HCT116 (cell line): ENCODE measurements at regions not wholly inside any gene's neighbourhood (a gene's known extent, or its start where the extent isn't known, plus 50 kb on each side); places are given as distances from the start of the nearest gene placed in this dataset.

Source experiments
- ATAC-seq: fragments of 200-7000 bp; cut with Tn5 transposase; 2 replicates; pipeline ENCODE4 v1.9.1; 2020; ENCODE audit warnings: mild to moderate bottlenecking, moderate library complexity
- BruUV-seq: library from RNA; stranded (reverse); fragments of 400-500 nt; replicated peaks from 2 replicates; lab custom pipeline; 2021; lab: Mats Ljungman, UMichigan
- CTCF ChIA-PET: fragments of 300-600 bp; sonication (Branson Sonifier 250); formaldehyde crosslinking; loops from one replicate; lab custom pipeline; 2021; ENCODE audit warnings: antibody characterized with exemption; lab: Charles Lee
- POLR2A ChIA-PET: fragments of 300-600, 350-600 bp; sonication (Branson Sonifier 250); formaldehyde crosslinking; loops from one replicate; lab custom pipeline; 2021; ENCODE audit warnings: antibody characterized with exemption; lab: Charles Lee
- RAD21 ChIA-PET, 2 experiments: fragments of 300-600 bp; sonication (Branson Sonifier 250); formaldehyde crosslinking; loops; one replicate each; lab custom pipeline; 2023; ENCODE audit warnings: low total read pairs in 2 of 2; ENCODE audit not compliant: uncharacterized antibody in 2 of 2, unreplicated experiment in 2 of 2, low non-redundant PET in 1 of 2; lab: Charles Lee
- DNase-seq: peaks from one replicate; pipeline ENCODE4 v3.0.0-alpha.2; 2010; ENCODE audit warnings: low read depth, low spot score
- H2AFZ ChIP-seq: fragments of 200-600 bp; shearing (Covaris generic), sonication (generic); 2 replicates; pipeline ENCODE4 v1.6.1; 2017; ENCODE audit warnings: low read depth, mixed run types, mixed read lengths, antibody characterized with exemption, low read length; ENCODE audit not compliant: poor library complexity, severe bottlenecking
- H3K27ac ChIP-seq: 2 replicates; pipeline ENCODE4 v1.5.1; 2012; ENCODE audit warnings: low read depth, low read length
- H3K27me3 ChIP-seq: fragments of 200-600 bp; sonication (generic); 2 replicates; pipeline ENCODE4 v1.6.1; 2016; ENCODE audit warnings: mixed run types, low read length, mixed read lengths; ENCODE audit not compliant: insufficient read depth
- H3K36me3 ChIP-seq, 2 experiments: fragments of 200-500 bp in 1 of 2; fragments of 200-600 bp in 1 of 2; sonication (Bioruptor generic) in 1 of 2; sonication (generic) in 1 of 2; 2 replicates each; pipeline versions ENCODE4 v1.5.1 to v1.6.1; 2014 to 2016; ENCODE audit warnings: low read length in 2 of 2, inconsistent platforms in 1 of 2, mixed read lengths in 1 of 2, mixed run types in 1 of 2; ENCODE audit not compliant: insufficient read depth in 2 of 2, control insufficient read depth in 1 of 2
- H3K4me1 ChIP-seq, 2 experiments: fragments of 200-600 bp in 1 of 2; sonication (generic) in 1 of 2; 2 replicates each; pipeline versions ENCODE4 v1.5.1 to v1.6.1; 2012 to 2017; ENCODE audit warnings: low read length in 2 of 2, inconsistent platforms in 1 of 2, mild to moderate bottlenecking in 1 of 2, mixed read lengths in 1 of 2, mixed run types in 1 of 2, moderate library complexity in 1 of 2; ENCODE audit not compliant: insufficient read depth in 2 of 2, control insufficient read depth in 1 of 2
- H3K4me2 ChIP-seq: fragments of 200-600 bp; sonication (generic); 2 replicates; pipeline ENCODE4 v1.6.1; 2017; ENCODE audit warnings: mixed run types, low read length, mixed read lengths
- H3K4me3 ChIP-seq, 2 experiments: fragments of 200-600 bp in 1 of 2; sonication (generic) in 1 of 2; replicated peaks in 1 of 2; 2 replicates each; pipeline ENCODE4 v1.5.1; 2011 to 2016; ENCODE audit warnings: low read length in 2 of 2, control low read depth in 1 of 2, low read depth in 1 of 2, mild to moderate bottlenecking in 1 of 2, mixed read lengths in 1 of 2, mixed run types in 1 of 2
- H3K79me2 ChIP-seq: fragments of 200-600 bp; sonication (generic); 2 replicates; pipeline ENCODE4 v1.6.1; 2017; ENCODE audit warnings: mild to moderate bottlenecking, mixed run types, low read length, moderate library complexity, mixed read lengths; ENCODE audit not compliant: insufficient read depth
- H3K9ac ChIP-seq: fragments of 200-600 bp; sonication (generic); 2 replicates; pipeline ENCODE4 v1.6.1; 2016; ENCODE audit warnings: low read length, mixed read lengths
- H3K9me2 ChIP-seq: fragments of 200-600 bp; sonication (generic), shearing (Covaris generic); 2 replicates; pipeline ENCODE4 v1.6.1; 2017; ENCODE audit warnings: mixed run types, mild to moderate bottlenecking, moderate library complexity; ENCODE audit not compliant: insufficient read depth
- H3K9me3 ChIP-seq, 2 experiments: fragments of 200-500 bp in 1 of 2; fragments of 200-600 bp in 1 of 2; sonication (Bioruptor generic) in 1 of 2; sonication (generic) in 1 of 2; 2 replicates each; pipeline ENCODE4 v1.6.1; 2014 to 2017; ENCODE audit warnings: low read length in 2 of 2, mixed read lengths in 2 of 2, inconsistent platforms in 1 of 2, low read depth in 1 of 2, mild to moderate bottlenecking in 1 of 2, mixed run types in 1 of 2, moderate library complexity in 1 of 2; ENCODE audit not compliant: control insufficient read depth in 1 of 2, insufficient read depth in 1 of 2
- H4K20me1 ChIP-seq: fragments of 200-600 bp; sonication (generic), shearing (Covaris generic); 2 replicates; pipeline ENCODE4 v1.6.1; 2017; ENCODE audit warnings: mixed run types, mild to moderate bottlenecking, moderate library complexity; ENCODE audit not compliant: insufficient read depth
- CBX3 ChIP-seq: IDR thresholded peaks from 2 replicates; pipeline ENCODE4 v1.6.1; 2012; ENCODE audit warnings: low read depth
- EZH2 ChIP-seq: fragments of 200-600 bp; sonication (generic); IDR thresholded peaks from 2 replicates; pipeline ENCODE4 v1.6.1; 2017; ENCODE audit warnings: antibody characterized with exemption, mixed run types
- FOSL1 ChIP-seq: IDR thresholded peaks from 2 replicates; pipeline ENCODE4 v1.6.1; 2012; ENCODE audit warnings: low read depth
- JUND ChIP-seq: IDR thresholded peaks from 2 replicates; pipeline ENCODE4 v1.6.1; 2012
- MAX ChIP-seq: IDR thresholded peaks from 2 replicates; pipeline ENCODE4 v1.6.1; 2012
- POLR2A ChIP-seq: IDR thresholded peaks from 2 replicates; pipeline ENCODE4 v1.7.0; 2011; ENCODE audit warnings: borderline replicate concordance; ENCODE audit not compliant: insufficient read depth, insufficient read length; ENCODE audit errors: extremely low read depth
- POLR2AphosphoS5 ChIP-seq: IDR thresholded peaks from 2 replicates; pipeline ENCODE4 v1.6.1; 2011; ENCODE audit warnings: mild to moderate bottlenecking, low read depth, low read length, moderate library complexity
- REST ChIP-seq: IDR thresholded peaks from 2 replicates; pipeline ENCODE4 v1.6.1; 2012; ENCODE audit warnings: low read depth
- SIN3A ChIP-seq: IDR thresholded peaks from 2 replicates; pipeline ENCODE4 v1.6.1; 2012; ENCODE audit warnings: low read depth
- SP1 ChIP-seq: IDR thresholded peaks from 2 replicates; pipeline ENCODE4 v1.6.1; 2012; ENCODE audit warnings: low read depth
- SRF ChIP-seq: IDR thresholded peaks from 2 replicates; pipeline ENCODE4 v1.6.1; 2012; ENCODE audit warnings: low read depth
- TCF7L2 ChIP-seq: IDR thresholded peaks from 2 replicates; pipeline ENCODE4 v1.7.0; 2011; ENCODE audit warnings: borderline replicate concordance, inconsistent platforms; ENCODE audit not compliant: insufficient read depth, insufficient read length; ENCODE audit errors: extremely low read depth
- YY1 ChIP-seq: IDR thresholded peaks from 2 replicates; pipeline ENCODE4 v1.6.1; 2011; ENCODE audit warnings: low read length, low read depth, moderate library complexity, mild to moderate bottlenecking; ENCODE audit not compliant: insufficient replicate concordance; ENCODE audit errors: extremely low read depth
- ZBTB33 ChIP-seq: IDR thresholded peaks from 2 replicates; pipeline ENCODE4 v1.6.1; 2011; ENCODE audit warnings: mild to moderate bottlenecking, low read length, moderate library complexity; ENCODE audit not compliant: insufficient replicate concordance; ENCODE audit errors: extremely low read depth
- ZFX ChIP-seq: fragments of 450-650 bp; IDR thresholded peaks from 2 replicates; pipeline ENCODE4 v1.6.1; 2017
- intact Hi-C: fragments of 100-400 bp; cut with micrococcal nuclease; formaldehyde crosslinking; loops from 2 replicates; pipeline ENCODE4 v1.10.0; 2022
- TF ChIP-seq, protein P1 (sequence below): IDR thresholded peaks from 2 replicates; pipeline ENCODE4 v1.6.1; 2012

GRCh38 chr5:143986516-143987212 is 174.7 kb downstream of the HMHB1 start:
- no TSS peak for BruUV-seq
- Histone ChIP-seq H3K36me3 (no peaks in the 10 kb centered on the region), H2AFZ (no peak overlapping the region), H3K27me3 (no peaks in the 10 kb centered on the region), H3K9me2 (no peaks in the 10 kb centered on the region), H3K4me3 (no peak overlapping the region), H3K27ac (no peak overlapping the region), H3K79me2 (no peaks in the 10 kb centered on the region), H3K9me3 (no peaks in the 10 kb centered on the region), H3K4me2 (no peak overlapping the region), H3K9ac (no peak overlapping the region), H3K4me1 (no peaks in the 10 kb centered on the region), H4K20me1 (no peaks in the 10 kb centered on the region)
- intact Hi-C loops, result no loop called here
- DNase-seq (no peak), ATAC-seq (no peak)
- CTCF ChIA-PET, result no interaction called here
- RAD21 ChIA-PET, result no interaction called here
- POLR2A ChIA-PET, result no interaction called here
- TF ChIP-seq YY1 (no peak), ZFX (no peak), SRF (no peak), POLR2AphosphoS5 (no peak), JUND (no peak), POLR2A (no peak), FOSL1 (no peak), MAX (no peak), TCF7L2 (no peak), REST (no peak), ZBTB33 (no peak), CBX3 (no peak), SIN3A (no peak), EZH2 (no peak), SP1 (no peak)
- TF ChIP-seq, protein P1, sequence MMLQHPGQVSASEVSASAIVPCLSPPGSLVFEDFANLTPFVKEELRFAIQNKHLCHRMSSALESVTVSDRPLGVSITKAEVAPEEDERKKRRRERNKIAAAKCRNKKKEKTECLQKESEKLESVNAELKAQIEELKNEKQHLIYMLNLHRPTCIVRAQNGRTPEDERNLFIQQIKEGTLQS, result no peak
